ENCODE measurements at regions not wholly inside any gene's neighbourhood (a gene's known extent, or its start where the extent isn't known, plus 50 kb on each side); places are given as distances from the start of the nearest gene placed in this dataset.

GRCh38 chr3:127091376-127091775 lies 101.6 kb upstream of the PRR23E start:
- intact Hi-C loops (cut with micrococcal nuclease; ENCODE audit: unreplicated experiment) = no loop called here
- H3K36me3 Mint-ChIP-seq (ENCODE audit: insufficient read depth, unreplicated experiment) = no peaks in the 10 kb centered on the region
- no peak for DNase-seq
- no peaks in the 10 kb centered on the region for H3K4me1 Mint-ChIP-seq (ENCODE audit: low read depth, unreplicated experiment)
- no peak overlapping the region for H3K27ac Mint-ChIP-seq (ENCODE audit: unreplicated experiment)
- H3K27me3 Mint-ChIP-seq (ENCODE audit: unreplicated experiment) = peaks cover 61% of the 10 kb centered on the region
- H3K4me3 Mint-ChIP-seq (ENCODE audit: low read depth, unreplicated experiment) = no peak overlapping the region
- H3K9me3 Mint-ChIP-seq (ENCODE audit: low read depth, unreplicated experiment) = peaks cover 4% of the 10 kb centered on the region
- no peak for TF ChIP-seq CTCF (IDR thresholded peaks at IDR 0.05; ENCODE audit: unreplicated experiment)
- BruUV-seq (replicated peaks) = no TSS peak
- CTCF ChIA-PET = no interaction called here

- Mint-ChIP-seq H3K27me3 (ENCODE audit: unreplicated experiment) (peaks cover 66% of the 10 kb centered on the region), H3K27ac (ENCODE audit: unreplicated experiment) (no peak overlapping the region), H3K4me1 (ENCODE audit: low read depth, unreplicated experiment) (no peaks in the 10 kb centered on the region), H3K36me3 (ENCODE audit: insufficient read depth, unreplicated experiment) (no peaks in the 10 kb centered on the region), H3K4me3 (ENCODE audit: low read depth, unreplicated experiment) (no peak overlapping the region), H3K9me3 (ENCODE audit: low read depth, unreplicated experiment) (peaks cover 4% of the 10 kb centered on the region)
- no peak for TF ChIP-seq CTCF (IDR thresholded peaks at IDR 0.05; ENCODE audit: unreplicated experiment)
- intact Hi-C loops (cut with micrococcal nuclease; ENCODE audit: unreplicated experiment) = no loop called here
- CTCF ChIA-PET = interaction anchor here (1.0 kb wide), 1 partner anchor 16 kb away, joined by 3 read pairs; no protein-coding TSS in a partner anchor
- no TSS peak for BruUV-seq (replicated peaks)
- no peak for DNase-seq
Measured at GRCh38 chr3:127092368-127092767, 100.6 kb upstream of the PRR23E start.

- Mint-ChIP-seq H3K27ac (ENCODE audit: unreplicated experiment) (no peak overlapping the region), H3K36me3 (ENCODE audit: insufficient read depth, unreplicated experiment) (no peaks in the 10 kb centered on the region), H3K4me1 (ENCODE audit: low read depth, unreplicated experiment) (no peaks in the 10 kb centered on the region), H3K9me3 (ENCODE audit: low read depth, unreplicated experiment) (peaks cover 4% of the 10 kb centered on the region), H3K4me3 (ENCODE audit: low read depth, unreplicated experiment) (no peak overlapping the region), H3K27me3 (ENCODE audit: unreplicated experiment) (peaks cover 67% of the 10 kb centered on the region)
- intact Hi-C loops (cut with micrococcal nuclease; ENCODE audit: unreplicated experiment) = no loop called here
- TF ChIP-seq CTCF (IDR thresholded peaks at IDR 0.05; ENCODE audit: unreplicated experiment) = no peak
- CTCF ChIA-PET = interaction anchor here (1.0 kb wide), 1 partner anchor 16 kb away, joined by 3 read pairs; no protein-coding TSS in a partner anchor
- no TSS peak for BruUV-seq (replicated peaks)
- DNase-seq = no peak
Measured at GRCh38 chr3:127092776-127093175, 100.2 kb upstream of the PRR23E start.

GRCh38 chr3:127093312-127093711 lies 99.6 kb upstream of the PRR23E start:
- Mint-ChIP-seq H3K9me3 (ENCODE audit: low read depth, unreplicated experiment) (peaks cover 4% of the 10 kb centered on the region), H3K27ac (ENCODE audit: unreplicated experiment) (no peak overlapping the region), H3K27me3 (ENCODE audit: unreplicated experiment) (peaks cover 68% of the 10 kb centered on the region), H3K36me3 (ENCODE audit: insufficient read depth, unreplicated experiment) (no peaks in the 10 kb centered on the region), H3K4me3 (ENCODE audit: low read depth, unreplicated experiment) (no peak overlapping the region), H3K4me1 (ENCODE audit: low read depth, unreplicated experiment) (no peaks in the 10 kb centered on the region)
- TF ChIP-seq CTCF (IDR thresholded peaks at IDR 0.05; ENCODE audit: unreplicated experiment) = no peak
- intact Hi-C loops (cut with micrococcal nuclease; ENCODE audit: unreplicated experiment) = no loop called here
- DNase-seq = no peak
- CTCF ChIA-PET = no interaction called here
- no TSS peak for BruUV-seq (replicated peaks)
